ENCODE measurements at regions not wholly inside any gene's neighbourhood (a gene's known extent, or its start where the extent isn't known, plus 50 kb on each side); places are given as distances from the start of the nearest gene placed in this dataset.

GRCh38 chr1:98112626-98113025 is 191.8 kb upstream of the DPYD start:
- TF ChIP-seq CTCF (IDR thresholded peaks at IDR 0.05) (no peak), POLR2A (IDR thresholded peaks at IDR 0.05) (no peak), EP300 (IDR thresholded peaks at IDR 0.05) (no peak)
